NT2/D1 (cell line): ENCODE measurements at regions not wholly inside any gene's neighbourhood (a gene's known extent, or its start where the extent isn't known, plus 50 kb on each side); places are given as distances from the start of the nearest gene placed in this dataset.

Source experiments
- DNase-seq: peaks from one replicate; pipeline ENCODE4 v3.0.0-alpha.2; 2011; ENCODE audit warnings: low read depth, low spot score
- H3K27me3 ChIP-seq: 2 replicates; pipeline ENCODE4 v1.6.0; 2011; ENCODE audit warnings: mild to moderate bottlenecking; ENCODE audit not compliant: insufficient read length, insufficient read depth
- H3K36me3 ChIP-seq: 2 replicates; pipeline ENCODE4 v1.6.1; 2011; ENCODE audit warnings: mild to moderate bottlenecking, low read length, mixed read lengths; ENCODE audit not compliant: insufficient read depth, insufficient read length
- H3K4me1 ChIP-seq: 2 replicates; pipeline ENCODE4 v1.5.1; 2011; ENCODE audit not compliant: insufficient read depth, insufficient read length
- H3K4me3 ChIP-seq: 2 replicates; pipeline ENCODE4 v1.5.1; 2011; ENCODE audit warnings: low read depth; ENCODE audit not compliant: insufficient read length
- H3K9ac ChIP-seq: 2 replicates; pipeline ENCODE4 v1.6.0; 2011; ENCODE audit warnings: low read depth; ENCODE audit not compliant: insufficient read length
- H3K9me3 ChIP-seq: 2 replicates; pipeline ENCODE4 v1.5.1; 2011; ENCODE audit warnings: mild to moderate bottlenecking, low read length; ENCODE audit not compliant: insufficient read depth
- SUZ12 ChIP-seq: IDR thresholded peaks from 2 replicates; pipeline ENCODE4 v1.6.1; 2011; ENCODE audit not compliant: insufficient read length, insufficient read depth; ENCODE audit errors: extremely low read depth
- YY1 ChIP-seq: IDR thresholded peaks from 2 replicates; pipeline ENCODE4 v1.6.1; 2011; ENCODE audit not compliant: insufficient read length, insufficient read depth
- ZNF274 ChIP-seq: IDR thresholded peaks from 2 replicates; pipeline ENCODE4 v1.6.1; 2011; ENCODE audit warnings: mild to moderate bottlenecking, low read depth, low read length

DNA sequence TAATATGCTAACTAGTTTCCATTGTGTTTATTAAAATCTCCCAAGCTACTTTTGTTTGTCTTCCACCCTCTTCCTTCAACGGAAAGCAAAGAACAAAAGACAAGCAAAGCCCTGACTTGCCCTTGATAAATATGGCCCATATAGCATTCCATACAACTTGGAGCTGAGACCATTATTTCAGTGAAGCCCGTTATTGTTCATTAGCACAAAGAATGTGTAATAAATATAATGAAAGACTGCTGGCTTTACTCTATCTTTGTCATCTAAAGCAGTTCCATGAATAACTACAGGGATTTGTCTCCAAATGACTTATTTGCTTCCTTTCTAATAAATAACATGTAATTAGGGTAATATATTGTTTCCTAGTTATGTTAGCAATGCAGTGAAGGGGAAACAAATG is 270.7 kb upstream of the TLE4 start:
- no peaks in the 10 kb centered on the region for H3K27me3 ChIP-seq
- no peaks in the 10 kb centered on the region for H3K9me3 ChIP-seq
- H3K4me3 ChIP-seq = no peak overlapping the region
- no peak for DNase-seq
- H3K9ac ChIP-seq = no peak overlapping the region
- no peaks in the 10 kb centered on the region for H3K36me3 ChIP-seq
- H3K4me1 ChIP-seq = no peaks in the 10 kb centered on the region
- TF ChIP-seq ZNF274 = no peak
- no peak for TF ChIP-seq SUZ12
- TF ChIP-seq YY1 = no peak

DNA sequence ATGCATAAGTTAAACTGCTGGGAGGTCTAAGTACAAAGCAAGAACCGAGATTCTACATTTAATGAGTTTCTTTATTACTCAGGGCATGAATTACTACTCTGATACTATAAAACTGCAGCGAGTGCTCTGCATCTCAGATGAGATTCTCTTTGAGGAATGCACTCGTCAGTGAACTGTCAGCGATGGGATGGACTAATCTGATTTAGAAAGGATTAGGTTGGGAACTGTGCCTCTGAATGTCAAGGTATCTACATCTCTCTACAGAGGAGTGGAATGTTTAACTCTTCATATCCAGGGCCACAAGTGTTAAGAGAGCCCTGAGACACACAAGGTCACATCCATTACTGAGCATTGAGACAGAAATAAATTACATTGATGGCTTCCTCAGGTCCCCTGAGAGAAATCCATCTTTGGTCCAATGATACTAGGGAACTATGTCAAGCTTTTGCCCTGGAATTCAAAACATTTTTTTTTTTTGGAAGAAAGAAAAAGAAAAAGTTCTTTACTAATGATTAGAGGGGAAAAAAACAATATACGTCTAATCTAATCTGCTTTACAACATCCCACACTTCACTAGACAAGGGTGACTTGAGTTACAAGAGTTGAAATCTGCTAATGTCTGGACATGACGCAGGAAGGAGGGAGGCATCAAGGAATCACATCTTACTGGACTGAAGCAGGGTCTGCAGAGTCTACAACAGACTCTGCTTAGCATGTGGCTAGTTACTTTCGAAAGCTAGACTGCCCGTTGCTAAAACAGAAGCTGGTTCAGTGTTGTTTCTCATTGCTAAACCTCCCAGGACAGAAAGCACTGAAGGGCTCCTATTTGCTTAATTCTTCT is 270.0 kb upstream of the TLE4 start:
- TF ChIP-seq SUZ12 (no peak), ZNF274 (no peak), YY1 (no peak)
- DNase-seq = no peak
- H3K36me3 ChIP-seq = no peaks in the 10 kb centered on the region
- no peaks in the 10 kb centered on the region for H3K9me3 ChIP-seq
- no peaks in the 10 kb centered on the region for H3K27me3 ChIP-seq
- no peak overlapping the region for H3K9ac ChIP-seq
- H3K4me1 ChIP-seq = no peaks in the 10 kb centered on the region
- no peak overlapping the region for H3K4me3 ChIP-seq

DNA sequence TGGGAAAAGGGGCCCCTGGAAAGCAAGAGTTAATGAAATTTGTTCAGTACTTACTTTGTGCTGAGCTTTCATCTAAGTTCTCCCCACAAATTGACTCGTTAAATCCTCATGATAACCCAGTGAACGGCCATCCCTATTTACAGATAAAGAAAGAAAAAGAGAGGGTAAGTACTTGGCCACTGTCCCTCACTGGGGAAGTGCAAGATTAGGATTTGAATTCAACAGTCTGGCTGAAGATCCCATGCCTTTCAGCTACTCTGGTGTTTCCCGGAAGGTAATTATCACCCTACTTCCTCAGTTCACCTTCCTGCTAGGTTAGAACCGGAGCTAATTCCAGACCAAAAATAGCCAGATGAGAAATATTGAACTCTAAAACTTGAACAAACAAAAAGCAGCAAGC is 269.2 kb upstream of the TLE4 start:
- no peak for DNase-seq
- H3K9ac ChIP-seq = no peak overlapping the region
- H3K9me3 ChIP-seq = no peaks in the 10 kb centered on the region
- H3K36me3 ChIP-seq = no peaks in the 10 kb centered on the region
- TF ChIP-seq ZNF274 (no peak), YY1 (no peak), SUZ12 (no peak)
- H3K27me3 ChIP-seq = no peaks in the 10 kb centered on the region
- no peak overlapping the region for H3K4me3 ChIP-seq
- H3K4me1 ChIP-seq = no peaks in the 10 kb centered on the region

DNA sequence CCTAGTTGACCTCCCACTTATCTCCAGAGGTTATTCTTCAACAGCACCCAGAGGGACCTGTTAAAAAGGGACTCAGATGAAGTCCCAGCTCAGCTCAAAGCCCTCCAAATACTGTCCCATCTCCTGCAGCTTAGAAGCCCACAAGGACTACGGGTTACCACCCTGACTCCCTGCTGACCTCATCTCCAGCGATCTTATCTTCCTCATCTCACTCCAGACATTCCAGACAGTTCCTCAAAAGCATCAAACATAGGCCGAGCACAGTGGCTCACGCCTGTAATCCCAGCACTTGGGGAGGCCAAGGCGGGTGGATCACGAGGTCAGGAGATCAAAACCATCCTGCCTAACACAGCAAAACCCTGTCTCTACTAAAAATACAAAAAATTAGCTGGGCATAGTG is 263.8 kb upstream of the TLE4 start:
- H3K9me3 ChIP-seq = no peaks in the 10 kb centered on the region
- no peak overlapping the region for H3K4me3 ChIP-seq
- H3K36me3 ChIP-seq = no peaks in the 10 kb centered on the region
- TF ChIP-seq YY1 (no peak), ZNF274 (no peak), SUZ12 (no peak)
- H3K27me3 ChIP-seq = no peaks in the 10 kb centered on the region
- no peak for DNase-seq
- H3K9ac ChIP-seq = no peak overlapping the region
- H3K4me1 ChIP-seq = no peaks in the 10 kb centered on the region

DNA sequence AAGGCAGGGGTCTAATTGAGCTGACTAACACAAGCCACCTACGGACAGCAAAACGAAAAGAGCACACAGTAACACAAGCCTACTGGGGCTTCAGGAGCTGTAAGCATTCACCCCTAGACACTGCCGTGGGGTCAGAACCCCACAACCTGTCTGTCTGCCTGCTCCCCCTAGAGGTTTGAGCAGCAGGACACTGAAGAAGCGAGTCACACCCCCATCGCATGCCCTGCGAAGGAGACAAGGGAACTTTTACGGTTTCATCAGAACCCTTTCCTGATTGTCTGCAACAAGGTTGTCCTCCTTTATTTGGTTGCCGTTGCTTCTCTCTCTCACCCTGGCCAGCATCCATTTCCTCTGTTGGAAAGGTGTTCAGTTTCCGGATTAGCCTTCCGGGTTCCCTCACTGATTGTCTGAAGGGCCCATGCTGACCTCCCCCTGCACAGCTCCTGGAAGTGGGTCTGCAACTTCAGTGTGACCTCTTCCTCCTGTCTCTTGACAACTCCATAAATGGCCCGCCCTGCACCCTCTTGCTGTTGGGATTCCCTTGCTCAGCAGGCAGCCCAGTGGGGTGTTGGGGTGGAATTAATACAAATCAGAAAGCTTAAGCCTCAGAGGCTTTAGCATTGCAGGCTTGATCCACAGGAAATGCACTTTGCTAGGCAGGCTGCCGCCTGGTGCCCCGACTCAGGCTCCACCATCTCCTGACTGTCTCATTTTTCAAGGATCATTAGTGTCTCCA is 258.9 kb upstream of the TLE4 start:
- TF ChIP-seq SUZ12 (no peak), ZNF274 (no peak), YY1 (no peak)
- no peaks in the 10 kb centered on the region for H3K36me3 ChIP-seq
- DNase-seq = no peak

DNA sequence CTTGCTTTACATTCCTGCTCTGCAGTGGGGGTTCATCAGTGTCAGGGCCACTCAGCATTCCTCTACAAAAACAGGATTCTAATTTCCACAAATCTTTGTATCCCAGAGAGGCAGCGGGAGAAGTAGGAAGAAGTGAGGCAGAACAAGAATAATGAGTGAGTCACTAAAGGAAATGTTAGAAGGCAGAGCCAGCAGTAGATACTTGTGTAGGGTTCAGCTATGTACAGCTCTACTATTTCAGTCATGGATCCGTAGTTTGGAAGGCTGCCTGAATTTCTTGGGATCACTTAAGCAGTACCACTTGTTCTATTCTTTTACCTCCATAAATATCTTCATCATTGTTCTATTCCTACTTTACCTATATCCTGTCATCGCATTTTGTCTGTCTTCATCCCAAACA is 246.3 kb upstream of the TLE4 start:
- H3K4me3 ChIP-seq = no peak overlapping the region
- no peak overlapping the region for H3K9ac ChIP-seq
- no peaks in the 10 kb centered on the region for H3K27me3 ChIP-seq
- DNase-seq = no peak
- no peaks in the 10 kb centered on the region for H3K4me1 ChIP-seq
- TF ChIP-seq ZNF274 (no peak), SUZ12 (no peak), YY1 (no peak)
- no peaks in the 10 kb centered on the region for H3K36me3 ChIP-seq
- no peaks in the 10 kb centered on the region; the same call in 1 of the 2 replicates for H3K9me3 ChIP-seq

More for the DNA sequence above, 258.9 kb upstream of the TLE4 start:
- H3K4me3 ChIP-seq = no peak overlapping the region
- no peaks in the 10 kb centered on the region for H3K4me1 ChIP-seq
- H3K9me3 ChIP-seq = no peaks in the 10 kb centered on the region
- H3K9ac ChIP-seq = no peak overlapping the region
- no peaks in the 10 kb centered on the region for H3K27me3 ChIP-seq

DNA sequence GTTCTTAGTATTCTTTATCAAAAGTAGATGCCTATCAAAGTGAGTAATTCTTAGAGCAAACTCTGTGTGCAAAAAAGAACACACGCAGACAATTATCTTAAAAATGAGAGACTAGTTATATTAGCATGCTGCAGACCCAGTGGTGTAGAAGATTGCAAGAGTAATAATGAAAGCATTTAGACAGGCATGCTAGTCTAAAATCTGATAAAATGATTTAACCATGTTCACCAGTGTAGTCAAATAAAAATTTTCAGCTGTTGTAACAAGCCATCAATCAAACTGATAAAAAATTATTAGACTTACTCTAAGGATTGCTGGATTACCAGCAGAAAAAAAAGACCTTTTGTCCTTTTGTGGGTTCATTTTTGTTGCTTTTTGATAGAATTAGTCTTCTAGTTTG is 241.9 kb upstream of the TLE4 start:
- Histone ChIP-seq H3K4me1 (no peaks in the 10 kb centered on the region), H3K27me3 (no peaks in the 10 kb centered on the region), H3K9me3 (no peaks in the 10 kb centered on the region), H3K9ac (no peak overlapping the region), H3K36me3 (no peaks in the 10 kb centered on the region), H3K4me3 (no peak overlapping the region)
- no peak for TF ChIP-seq SUZ12
- no peak for TF ChIP-seq ZNF274
- no peak for TF ChIP-seq YY1
- no peak for DNase-seq
